Uterus (tissue), 3 donors: ENCODE measurements at regions not wholly inside any gene's neighbourhood (a gene's known extent, or its start where the extent isn't known, plus 50 kb on each side); places are given as distances from the start of the nearest gene placed in this dataset.

Experiments used
- DNase-seq, 2 donors: peaks; one replicate each; pipeline ENCODE4 v3.0.0-alpha.2; 2019 to 2020
- H3K27ac ChIP-seq, 2 donors: fragments of 200-600 bp; sonication (generic); 1 replicate in 1 of 2; 2 replicates in 1 of 2; pipeline ENCODE4 v1.5.1; 2016 to 2018
- H3K27me3 ChIP-seq, 2 donors: fragments of 200-600 bp; sonication (generic); one replicate each; pipeline ENCODE4 v1.5.1; 2018 to 2019; ENCODE audit warnings: control low read depth in 1 of 2
- H3K36me3 ChIP-seq, 2 donors: fragments of 200-600 bp; sonication (generic); one replicate each; pipeline ENCODE4 v1.5.1; 2019; ENCODE audit warnings: control low read depth in 1 of 2
- H3K4me1 ChIP-seq, 2 donors: fragments of 200-600 bp; sonication (generic); one replicate each; pipeline ENCODE4 v1.5.1; 2018 to 2019; ENCODE audit warnings: control low read depth in 1 of 2
- H3K4me3 ChIP-seq, 2 donors: fragments of 200-600 bp; sonication (generic); 1 replicate in 1 of 2; 2 replicates in 1 of 2; pipeline ENCODE4 v1.5.1; 2018 to 2019; ENCODE audit warnings: mild to moderate bottlenecking in 1 of 2
- H3K9me3 ChIP-seq, 2 donors: fragments of 200-600 bp; sonication (generic); one replicate each; pipeline ENCODE4 v1.5.1; 2019; ENCODE audit warnings: control low read depth in 1 of 2
- POLR2A ChIP-seq, 2 donors: fragments of 450-650 bp; IDR thresholded peaks; one replicate each; pipeline ENCODE4 v1.6.1; 2016; ENCODE audit warnings: antibody characterized with exemption in 2 of 2, mild to moderate bottlenecking in 1 of 2, moderate library complexity in 1 of 2
- intact Hi-C: fragments of 100-400 bp; cut with DNase I; formaldehyde crosslinking; loops from one replicate; pipeline ENCODE4 v1.15.1; 2023; ENCODE audit warnings: low total_unique reads
- TF ChIP-seq, protein P1 (sequence below), 4 experiments: fragments of 200-600 bp in 2 of 4; fragments of 450-650 bp in 2 of 4; sonication (generic) in 2 of 4; IDR thresholded peaks; one replicate each; pipeline ENCODE4 v1.5.1; 2016 to 2019; ENCODE audit warnings: antibody characterized with exemption in 4 of 4, mild to moderate bottlenecking in 2 of 4, moderate library complexity in 1 of 4
- donor health status: DM: yes; HTN: yes; CAD: no.

- Histone ChIP-seq H3K4me3 (no peak overlapping the region), H3K27me3 (no peaks in the 10 kb centered on the region), H3K4me1 (no peaks in the 10 kb centered on the region), H3K27ac (no peak overlapping the region), H3K9me3 (no peaks in the 10 kb centered on the region), H3K36me3 (no peaks in the 10 kb centered on the region)
- DNase-seq = no peak
- intact Hi-C loops = no loop called here
- TF ChIP-seq POLR2A (IDR thresholded peaks at IDR 0.05) = no peak
- TF ChIP-seq, protein P1, sequence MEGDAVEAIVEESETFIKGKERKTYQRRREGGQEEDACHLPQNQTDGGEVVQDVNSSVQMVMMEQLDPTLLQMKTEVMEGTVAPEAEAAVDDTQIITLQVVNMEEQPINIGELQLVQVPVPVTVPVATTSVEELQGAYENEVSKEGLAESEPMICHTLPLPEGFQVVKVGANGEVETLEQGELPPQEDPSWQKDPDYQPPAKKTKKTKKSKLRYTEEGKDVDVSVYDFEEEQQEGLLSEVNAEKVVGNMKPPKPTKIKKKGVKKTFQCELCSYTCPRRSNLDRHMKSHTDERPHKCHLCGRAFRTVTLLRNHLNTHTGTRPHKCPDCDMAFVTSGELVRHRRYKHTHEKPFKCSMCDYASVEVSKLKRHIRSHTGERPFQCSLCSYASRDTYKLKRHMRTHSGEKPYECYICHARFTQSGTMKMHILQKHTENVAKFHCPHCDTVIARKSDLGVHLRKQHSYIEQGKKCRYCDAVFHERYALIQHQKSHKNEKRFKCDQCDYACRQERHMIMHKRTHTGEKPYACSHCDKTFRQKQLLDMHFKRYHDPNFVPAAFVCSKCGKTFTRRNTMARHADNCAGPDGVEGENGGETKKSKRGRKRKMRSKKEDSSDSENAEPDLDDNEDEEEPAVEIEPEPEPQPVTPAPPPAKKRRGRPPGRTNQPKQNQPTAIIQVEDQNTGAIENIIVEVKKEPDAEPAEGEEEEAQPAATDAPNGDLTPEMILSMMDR (IDR thresholded peaks at IDR 0.05) = no peak
Observed at GRCh38 chr6:14187406-14187805, 69.8 kb downstream of the CD83 start.

- no peaks in the 10 kb centered on the region for H3K27me3 ChIP-seq
- intact Hi-C loops = no loop called here
- H3K36me3 ChIP-seq = no peaks in the 10 kb centered on the region
- TF ChIP-seq, protein P1 (IDR thresholded peaks at IDR 0.05) = no peak
- no peak for TF ChIP-seq POLR2A (IDR thresholded peaks at IDR 0.05)
- no peak for DNase-seq
- no peaks in the 10 kb centered on the region for H3K4me1 ChIP-seq
- no peak overlapping the region for H3K4me3 ChIP-seq
- H3K27ac ChIP-seq = no peak overlapping the region
- H3K9me3 ChIP-seq = no peaks in the 10 kb centered on the region
Observed at GRCh38 chr6:14189074-14189473, 71.5 kb downstream of the CD83 start.

DNA sequence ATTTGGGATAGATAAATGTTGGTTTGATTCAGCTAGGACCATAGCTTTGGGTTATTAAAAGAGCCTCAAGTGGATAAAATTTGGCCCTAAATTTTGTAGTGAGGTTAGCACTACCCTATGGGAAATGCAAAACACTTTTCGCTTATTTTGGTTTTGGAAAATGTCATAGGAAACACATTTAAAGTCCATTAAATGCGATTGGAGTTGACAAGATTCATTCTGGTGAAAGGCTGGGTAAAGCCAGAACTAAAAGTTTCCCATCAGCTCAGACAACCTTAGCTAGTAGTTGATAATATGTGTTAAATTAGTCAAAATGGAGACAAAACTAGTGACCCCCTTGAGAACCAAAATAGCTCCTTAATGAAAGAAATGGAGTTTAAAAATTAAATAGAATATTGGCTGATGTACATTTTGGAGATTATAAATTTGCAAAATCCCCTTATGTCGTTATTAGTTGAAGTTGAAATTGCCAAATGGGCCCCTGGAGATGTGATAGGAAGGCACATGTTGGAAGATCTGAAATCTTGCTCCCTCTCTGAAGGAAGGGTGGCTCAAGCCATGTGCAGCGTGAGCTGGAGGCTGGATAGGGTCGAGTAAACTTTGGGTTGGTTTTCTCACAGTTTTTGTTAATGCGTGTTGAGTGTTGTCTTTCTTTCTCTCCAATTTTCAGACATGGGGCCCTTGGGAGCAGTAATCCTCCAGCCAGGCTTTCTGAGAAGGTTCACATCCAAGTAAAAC lies 72.8 kb downstream of the CD83 start:
- H3K27me3 ChIP-seq = no peaks in the 10 kb centered on the region
- no peak overlapping the region for H3K27ac ChIP-seq
- H3K4me3 ChIP-seq = no peak overlapping the region
- no peaks in the 10 kb centered on the region for H3K4me1 ChIP-seq
- DNase-seq = no peak
- intact Hi-C loops = no loop called here
- no peaks in the 10 kb centered on the region for H3K9me3 ChIP-seq
- TF ChIP-seq POLR2A (IDR thresholded peaks at IDR 0.05) = no peak
- TF ChIP-seq, protein P1 (IDR thresholded peaks at IDR 0.05) = no peak
- H3K36me3 ChIP-seq = no peaks in the 10 kb centered on the region

DNA sequence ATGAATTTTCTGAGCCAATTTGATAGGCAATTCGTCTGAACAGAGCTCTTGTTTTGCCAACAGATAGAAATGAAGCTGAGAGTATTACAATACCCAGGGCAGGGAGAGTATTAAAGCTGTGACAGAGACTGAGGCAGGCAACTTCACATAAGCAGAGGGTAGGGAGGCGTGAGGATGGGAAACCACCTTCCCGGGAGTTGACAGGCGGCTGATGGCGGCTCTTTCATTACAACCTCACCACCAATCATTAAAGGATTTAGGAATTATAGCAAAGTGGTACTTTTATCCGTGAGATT lies 73.3 kb downstream of the CD83 start:
- intact Hi-C loops = no loop called here
- no peaks in the 10 kb centered on the region for H3K9me3 ChIP-seq
- H3K4me1 ChIP-seq = no peaks in the 10 kb centered on the region
- no peak overlapping the region for H3K4me3 ChIP-seq
- H3K27me3 ChIP-seq = no peaks in the 10 kb centered on the region
- no peaks in the 10 kb centered on the region for H3K36me3 ChIP-seq
- no peak for TF ChIP-seq POLR2A (IDR thresholded peaks at IDR 0.05)
- TF ChIP-seq, protein P1 (IDR thresholded peaks at IDR 0.05) = no peak
- DNase-seq = no peak
- no peak overlapping the region for H3K27ac ChIP-seq

DNA sequence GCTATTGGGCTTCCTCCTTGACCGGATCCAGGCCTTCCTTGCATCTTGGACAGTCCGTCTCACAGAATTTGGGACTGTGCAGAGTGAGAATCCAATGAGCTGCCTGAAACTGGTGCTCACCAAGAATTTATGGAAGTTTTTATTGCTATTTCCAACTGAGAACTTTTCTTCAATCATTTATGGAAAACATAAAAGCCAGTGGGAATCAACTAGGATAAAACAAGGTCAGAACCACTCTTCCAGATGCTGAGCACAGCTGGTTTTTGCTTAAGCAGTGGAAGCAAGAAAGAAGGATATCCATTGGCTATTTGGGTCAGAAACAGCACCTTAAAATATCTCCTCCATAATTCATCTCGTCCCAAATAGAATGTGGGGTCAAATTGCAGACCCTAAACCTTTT lies 74.2 kb downstream of the CD83 start:
- Histone ChIP-seq H3K27me3 (no peaks in the 10 kb centered on the region), H3K4me1 (no peaks in the 10 kb centered on the region), H3K27ac (no peak overlapping the region), H3K9me3 (no peaks in the 10 kb centered on the region), H3K36me3 (no peaks in the 10 kb centered on the region), H3K4me3 (no peak overlapping the region)
- TF ChIP-seq, protein P1 (IDR thresholded peaks at IDR 0.05) = no peak
- TF ChIP-seq POLR2A (IDR thresholded peaks at IDR 0.05) = no peak
- no peak for DNase-seq
- intact Hi-C loops = no loop called here
